MCF 10A (cell line): ENCODE measurements at regions not wholly inside any gene's neighbourhood (a gene's known extent, or its start where the extent isn't known, plus 50 kb on each side); places are given as distances from the start of the nearest gene placed in this dataset.

Source experiments
- BruUV-seq: library from RNA; stranded (reverse); fragments of 400-500 nt; replicated peaks from 2 replicates; lab custom pipeline; 2021; lab: Mats Ljungman, UMichigan
- CTCF ChIA-PET: fragments of 300-600 bp; sonication (Branson Sonifier 250); formaldehyde crosslinking; extraction: SDS; loops from one replicate; lab custom pipeline; 2021; ENCODE audit warnings: antibody characterized with exemption, inconsistent platforms; lab: Yijun Ruan, JAX
- POLR2A ChIA-PET: fragments of 300-600, 350-650 bp; sonication (Branson Sonifier 250); formaldehyde crosslinking; extraction: SDS; loops from one replicate; lab custom pipeline; 2020; ENCODE audit warnings: antibody characterized with exemption, inconsistent platforms; lab: Yijun Ruan, JAX
- DNase-seq: peaks from one replicate; pipeline ENCODE4 v3.0.0-alpha.2; 2018; ENCODE audit not compliant: unreplicated experiment
- H3K27ac Mint-ChIP-seq: one replicate; pipeline ENCODE4 v1.8.0; 2022; ENCODE audit warnings: mild to moderate bottlenecking, low read depth, mixed read lengths; ENCODE audit not compliant: unreplicated experiment
- H3K27me3 Mint-ChIP-seq: one replicate; pipeline ENCODE4 v1.8.0; 2022; ENCODE audit warnings: mixed read lengths; ENCODE audit not compliant: insufficient read depth, unreplicated experiment
- H3K36me3 Mint-ChIP-seq: one replicate; pipeline ENCODE4 v1.8.0; 2022; ENCODE audit warnings: mild to moderate bottlenecking, moderate library complexity, mixed read lengths; ENCODE audit not compliant: insufficient read depth, unreplicated experiment
- H3K4me1 Mint-ChIP-seq: one replicate; pipeline ENCODE4 v1.8.0; 2022; ENCODE audit warnings: mixed read lengths; ENCODE audit not compliant: insufficient read depth, unreplicated experiment
- H3K4me3 Mint-ChIP-seq: one replicate; pipeline ENCODE4 v1.8.0; 2022; ENCODE audit warnings: mild to moderate bottlenecking, moderate library complexity, mixed read lengths; ENCODE audit not compliant: unreplicated experiment
- H3K9me3 Mint-ChIP-seq: one replicate; pipeline ENCODE4 v1.8.0; 2022; ENCODE audit warnings: mixed read lengths; ENCODE audit not compliant: unreplicated experiment
- intact Hi-C: fragments of 100-400 bp; cut with micrococcal nuclease; formaldehyde crosslinking; loops from 2 replicates; pipeline ENCODE4 v1.14.1; 2022
- TF ChIP-seq, protein P1 (sequence below): fragments of 200-600 bp; IDR thresholded peaks from one replicate; pipeline ENCODE4 v1.8.0; 2022; ENCODE audit warnings: antibody characterized with exemption, mild to moderate bottlenecking; ENCODE audit not compliant: unreplicated experiment

GRCh38 chr10:117936566-117936965 lies 110.2 kb downstream of the RAB11FIP2 start:
- H3K9me3 Mint-ChIP-seq: no peaks in the 10 kb centered on the region
- no peak overlapping the region for H3K4me3 Mint-ChIP-seq
- no peaks in the 10 kb centered on the region for H3K36me3 Mint-ChIP-seq
- no peak for DNase-seq
- no TSS peak for BruUV-seq
- ChIA-PET POLR2A (interaction anchor here (1.6 kb wide), 1 partner anchor 11 kb away, joined by 6 read pairs; no protein-coding TSS in a partner anchor), CTCF (interaction anchor here (0.5 to 0.8 kb wide), 2 partner anchors 9 to 423 kb away, joined by 3 read pairs; no protein-coding TSS in a partner anchor)
- no peaks in the 10 kb centered on the region for H3K27me3 Mint-ChIP-seq
- H3K4me1 Mint-ChIP-seq: peaks cover 7% of the 10 kb centered on the region
- intact Hi-C loops: no loop called here
- TF ChIP-seq, protein P1, sequence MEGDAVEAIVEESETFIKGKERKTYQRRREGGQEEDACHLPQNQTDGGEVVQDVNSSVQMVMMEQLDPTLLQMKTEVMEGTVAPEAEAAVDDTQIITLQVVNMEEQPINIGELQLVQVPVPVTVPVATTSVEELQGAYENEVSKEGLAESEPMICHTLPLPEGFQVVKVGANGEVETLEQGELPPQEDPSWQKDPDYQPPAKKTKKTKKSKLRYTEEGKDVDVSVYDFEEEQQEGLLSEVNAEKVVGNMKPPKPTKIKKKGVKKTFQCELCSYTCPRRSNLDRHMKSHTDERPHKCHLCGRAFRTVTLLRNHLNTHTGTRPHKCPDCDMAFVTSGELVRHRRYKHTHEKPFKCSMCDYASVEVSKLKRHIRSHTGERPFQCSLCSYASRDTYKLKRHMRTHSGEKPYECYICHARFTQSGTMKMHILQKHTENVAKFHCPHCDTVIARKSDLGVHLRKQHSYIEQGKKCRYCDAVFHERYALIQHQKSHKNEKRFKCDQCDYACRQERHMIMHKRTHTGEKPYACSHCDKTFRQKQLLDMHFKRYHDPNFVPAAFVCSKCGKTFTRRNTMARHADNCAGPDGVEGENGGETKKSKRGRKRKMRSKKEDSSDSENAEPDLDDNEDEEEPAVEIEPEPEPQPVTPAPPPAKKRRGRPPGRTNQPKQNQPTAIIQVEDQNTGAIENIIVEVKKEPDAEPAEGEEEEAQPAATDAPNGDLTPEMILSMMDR: no peak
- no peak overlapping the region for H3K27ac Mint-ChIP-seq

- Mint-ChIP-seq H3K9me3 (no peaks in the 10 kb centered on the region), H3K4me3 (no peak overlapping the region), H3K27me3 (no peaks in the 10 kb centered on the region), H3K4me1 (peaks cover 7% of the 10 kb centered on the region), H3K36me3 (no peaks in the 10 kb centered on the region), H3K27ac (no peak overlapping the region)
- no peak for DNase-seq
- POLR2A ChIA-PET: no interaction called here
- TF ChIP-seq, protein P1: no peak
- CTCF ChIA-PET: interaction anchor here (0.5 kb wide), 1 partner anchor 422 kb away, joined by 3 read pairs; no protein-coding TSS in a partner anchor
- intact Hi-C loops: no loop called here
- no TSS peak for BruUV-seq
Measured at GRCh38 chr10:117936976-117937375, 109.8 kb downstream of the RAB11FIP2 start.

DNA sequence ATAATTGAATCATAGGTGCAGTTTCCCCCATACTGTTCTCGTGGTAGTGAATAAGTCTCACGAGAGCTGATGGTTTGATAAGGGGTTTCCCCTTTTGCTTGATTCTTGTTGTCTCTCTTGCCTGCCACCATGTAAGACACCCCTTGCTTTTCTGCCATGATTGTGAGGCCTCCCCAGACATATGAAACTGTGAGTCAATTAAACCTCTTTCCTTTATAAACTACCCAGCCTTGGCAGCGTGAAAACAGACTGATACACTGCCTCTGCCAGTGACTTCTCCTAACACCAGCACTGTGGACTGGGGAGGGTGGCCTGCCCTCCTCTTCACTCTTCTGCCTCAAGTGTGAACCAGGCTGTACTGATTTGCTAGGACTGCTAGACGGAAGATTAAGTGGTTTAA lies 108.6 kb downstream of the RAB11FIP2 start:
- ChIA-PET POLR2A (interaction anchor here (0.6 kb wide), 1 partner anchor 1792 kb away, joined by 3 read pairs; no protein-coding TSS in a partner anchor), CTCF (no interaction called here)
- DNase-seq: no peak
- Mint-ChIP-seq H3K27me3 (no peaks in the 10 kb centered on the region), H3K36me3 (no peaks in the 10 kb centered on the region), H3K4me1 (peaks cover 8% of the 10 kb centered on the region), H3K9me3 (no peaks in the 10 kb centered on the region), H3K4me3 (no peak overlapping the region), H3K27ac (no peak overlapping the region)
- BruUV-seq: no TSS peak
- TF ChIP-seq, protein P1: no peak
- intact Hi-C loops: no loop called here

- Mint-ChIP-seq H3K36me3 (no peaks in the 10 kb centered on the region), H3K27ac (no peak overlapping the region), H3K4me1 (peaks cover 5% of the 10 kb centered on the region), H3K9me3 (no peaks in the 10 kb centered on the region), H3K27me3 (no peaks in the 10 kb centered on the region), H3K4me3 (no peak overlapping the region)
- POLR2A ChIA-PET: interaction anchor here (1.0 kb wide), 1 partner anchor 216 kb away, joined by 3 read pairs; no protein-coding TSS in a partner anchor
- TF ChIP-seq, protein P1: no peak
- CTCF ChIA-PET: no interaction called here
- intact Hi-C loops: no loop called here
- BruUV-seq: no TSS peak
- DNase-seq: no peak
Measured at GRCh38 chr10:117942226-117942625, 104.5 kb downstream of the RAB11FIP2 start.
